H9 (cell line): ENCODE measurements at regions not wholly inside any gene's neighbourhood (a gene's known extent, or its start where the extent isn't known, plus 50 kb on each side); places are given as distances from the start of the nearest gene placed in this dataset.

Experiments used
- DNase-seq: peaks from one replicate; pipeline ENCODE4 v3.0.0-alpha.2; 2017
- H2AFZ ChIP-seq: one replicate; pipeline ENCODE4 v1.6.1; 2013; ENCODE audit warnings: mild to moderate bottlenecking, low read length, control low read depth, moderate library complexity
- H2AK5ac ChIP-seq: 2 replicates; pipeline ENCODE4 v1.6.1; 2013; ENCODE audit warnings: low read length, control low read depth, mixed read lengths; ENCODE audit not compliant: insufficient read length
- H2BK120ac ChIP-seq: one replicate; pipeline ENCODE4 v1.6.1; 2013; ENCODE audit warnings: low read depth, mild to moderate bottlenecking, low read length, control low read depth, inconsistent platforms; ENCODE audit not compliant: poor library complexity, severe bottlenecking
- H2BK12ac ChIP-seq: 2 replicates; pipeline ENCODE4 v1.6.1; 2013; ENCODE audit warnings: low read length, control low read depth, mixed read lengths, low read depth; ENCODE audit not compliant: insufficient read length
- H2BK15ac ChIP-seq: 2 replicates; pipeline ENCODE4 v1.6.1; 2013; ENCODE audit warnings: low read depth, low read length, control low read depth
- H2BK20ac ChIP-seq: one replicate; pipeline ENCODE4 v1.6.1; 2013; ENCODE audit warnings: low read depth, mild to moderate bottlenecking, low read length, control low read depth, inconsistent platforms; ENCODE audit not compliant: poor library complexity, severe bottlenecking
- H2BK5ac ChIP-seq: 2 replicates; pipeline ENCODE4 v1.6.1; 2013; ENCODE audit warnings: low read length, control low read depth, mixed read lengths; ENCODE audit not compliant: insufficient read length
- H3K14ac ChIP-seq: 2 replicates; pipeline ENCODE4 v1.6.1; 2013; ENCODE audit warnings: low read length, control low read depth; ENCODE audit not compliant: insufficient read depth
- H3K18ac ChIP-seq: 2 replicates; pipeline ENCODE4 v1.6.1; 2013; ENCODE audit warnings: low read depth, mild to moderate bottlenecking, mixed read lengths, low read length, control low read depth; ENCODE audit not compliant: insufficient read length
- H3K23ac ChIP-seq: 2 replicates; pipeline ENCODE4 v1.6.1; 2013; ENCODE audit warnings: low read length, control low read depth, mixed read lengths, low read depth; ENCODE audit not compliant: insufficient read length
- H3K23me2 ChIP-seq: 2 replicates; pipeline ENCODE4 v1.6.1; 2013; ENCODE audit warnings: low read depth, mild to moderate bottlenecking, mixed read lengths, low read length, control low read depth; ENCODE audit not compliant: insufficient read length, poor library complexity, severe bottlenecking
- H3K27ac ChIP-seq: 2 replicates; pipeline ENCODE4 v1.5.1; 2013; ENCODE audit warnings: low read length, control low read depth, mixed read lengths, low read depth; ENCODE audit not compliant: insufficient read length
- H3K27me3 ChIP-seq: 2 replicates; pipeline ENCODE4 v1.6.1; 2013; ENCODE audit warnings: low read length, control low read depth, inconsistent platforms; ENCODE audit not compliant: insufficient read depth
- H3K4ac ChIP-seq: 2 replicates; pipeline ENCODE4 v1.6.1; 2013; ENCODE audit warnings: low read depth, mild to moderate bottlenecking, control low read depth, inconsistent platforms, low read length, moderate library complexity
- H3K4me1 ChIP-seq: 2 replicates; pipeline ENCODE4 v1.6.1; 2013; ENCODE audit warnings: low read length, control low read depth, inconsistent platforms; ENCODE audit not compliant: insufficient read depth
- H3K4me2 ChIP-seq: 2 replicates; pipeline ENCODE4 v1.6.1; 2013; ENCODE audit warnings: low read length, control low read depth, mixed read lengths; ENCODE audit not compliant: insufficient read length, insufficient read depth
- H3K56ac ChIP-seq: 2 replicates; pipeline ENCODE4 v1.6.1; 2013; ENCODE audit warnings: low read depth, mild to moderate bottlenecking, mixed read lengths, low read length, control low read depth; ENCODE audit not compliant: insufficient read length
- H3K79me1 ChIP-seq: 2 replicates; pipeline ENCODE4 v1.6.1; 2013; ENCODE audit warnings: low read depth, mild to moderate bottlenecking, moderate library complexity, low read length, control low read depth, inconsistent platforms; ENCODE audit not compliant: insufficient read depth, poor library complexity, severe bottlenecking
- H3K79me2 ChIP-seq: 2 replicates; pipeline ENCODE4 v1.6.1; 2013; ENCODE audit warnings: low read length, control low read depth, inconsistent platforms; ENCODE audit not compliant: insufficient read depth
- H3K9ac ChIP-seq: 2 replicates; pipeline ENCODE4 v1.6.1; 2013; ENCODE audit warnings: low read length, control low read depth, mixed read lengths; ENCODE audit not compliant: insufficient read length; ENCODE audit errors: extremely low read depth
- H3K9me3 ChIP-seq: one replicate; pipeline ENCODE4 v1.6.1; 2013; ENCODE audit warnings: low read depth, low read length, inconsistent platforms; ENCODE audit not compliant: control insufficient read depth
- H3T11ph ChIP-seq: one replicate; pipeline ENCODE4 v1.6.1; 2013; ENCODE audit warnings: mild to moderate bottlenecking, low read length, control low read depth, inconsistent platforms
- H4K20me1 ChIP-seq: one replicate; pipeline ENCODE4 v1.6.1; 2013; ENCODE audit not compliant: control insufficient read depth, insufficient read length, insufficient read depth
- H4K5ac ChIP-seq: 2 replicates; pipeline ENCODE4 v1.6.1; 2013; ENCODE audit warnings: low read depth, mild to moderate bottlenecking, mixed read lengths, low read length, control low read depth; ENCODE audit not compliant: insufficient read length
- H4K8ac ChIP-seq: replicated peaks from 2 replicates; pipeline ENCODE4 v1.6.1; 2013; ENCODE audit warnings: low read length, control low read depth, mixed read lengths, low read depth; ENCODE audit not compliant: insufficient read length
- H4K91ac ChIP-seq: 2 replicates; pipeline ENCODE4 v1.6.1; 2013; ENCODE audit warnings: low read depth, mild to moderate bottlenecking, moderate library complexity, mixed read lengths, low read length, control low read depth; ENCODE audit not compliant: insufficient read length
- H3K27ac Mint-ChIP-seq, 3 experiments: 2 replicates in 2 of 3; 3 replicates in 1 of 3; pipeline ENCODE4 v1.8.0; 2020 to 2021; ENCODE audit warnings: mixed read lengths in 3 of 3, mild to moderate bottlenecking in 1 of 3, moderate library complexity in 1 of 3
- H3K27me3 Mint-ChIP-seq: 2 replicates; pipeline ENCODE4 v1.8.0; 2021; ENCODE audit warnings: low read depth, mild to moderate bottlenecking, moderate library complexity, mixed read lengths
- H3K36me3 Mint-ChIP-seq, 3 experiments: 2 replicates in 2 of 3; 3 replicates in 1 of 3; pipeline ENCODE4 v1.8.0; 2020 to 2021; ENCODE audit warnings: low read depth in 3 of 3, mixed read lengths in 3 of 3; ENCODE audit not compliant: insufficient read depth in 1 of 3
- H3K4me1 Mint-ChIP-seq, 2 experiments: 2 replicates each; pipeline ENCODE4 v1.8.0; 2020; ENCODE audit warnings: mixed read lengths in 2 of 2
- H3K4me3 Mint-ChIP-seq, 2 experiments: 2 replicates in 1 of 2; 3 replicates in 1 of 2; pipeline ENCODE4 v1.8.0; 2020 to 2021; ENCODE audit warnings: mild to moderate bottlenecking in 2 of 2, mixed read lengths in 2 of 2, moderate library complexity in 1 of 2
- H3K9me3 Mint-ChIP-seq, 2 experiments: 2 replicates in 1 of 2; 3 replicates in 1 of 2; pipeline ENCODE4 v1.8.0; 2020; ENCODE audit warnings: mild to moderate bottlenecking in 2 of 2, mixed read lengths in 2 of 2, moderate library complexity in 1 of 2
- CTCF ChIP-seq: fragments of 200-600 bp; sonication (generic); conservative IDR thresholded peaks from 3 replicates; pipeline ENCODE4 v1.8.0; 2021; ENCODE audit warnings: antibody characterized with exemption, mild to moderate bottlenecking
- WGBS: extraction: QIAGEN DNeasy Blood & Tissue Kit; methylation state at CpG from one replicate; pipeline ENCODE4 v1.1.7; 2013; ENCODE audit warnings: missing lambda C conversion rate, low lambda C conversion rate, mixed read lengths; ENCODE audit not compliant: insufficient read length; ENCODE audit errors: extremely low coverage; 5-methylcytosine and 5-hydroxymethylcytosine counted together

- Histone ChIP-seq H3K27ac (no peak overlapping the region), H3K79me2 (no peaks in the 10 kb centered on the region), H3K9ac (no peak overlapping the region), H2BK120ac (no peak overlapping the region), H3K14ac (no peak overlapping the region), H2BK20ac (no peak overlapping the region), H3K4me1 (no peaks in the 10 kb centered on the region), H4K8ac (no peak overlapping the region), H2BK15ac (no peak overlapping the region), H3K23ac (no peak overlapping the region), H3K9me3 (no peaks in the 10 kb centered on the region), H3K27me3 (no peaks in the 10 kb centered on the region), H3K18ac (no peak overlapping the region), H3K23me2 (no peaks in the 10 kb centered on the region), H3K79me1 (no peaks in the 10 kb centered on the region), H4K20me1 (no peaks in the 10 kb centered on the region), H3T11ph (no peak overlapping the region), H3K4ac (no peak overlapping the region), H2BK12ac (no peak overlapping the region), H4K91ac (no peak overlapping the region), H2AK5ac (no peak overlapping the region), H3K56ac (no peak overlapping the region), H2AFZ (no peak overlapping the region), H3K4me2 (no peak overlapping the region), H4K5ac (no peak overlapping the region), H2BK5ac (no peak overlapping the region)
- no peak for DNase-seq
- Mint-ChIP-seq H3K36me3 (no peaks in the 10 kb centered on the region; a peak in 2 of 7 replicates), H3K4me3 (no peak overlapping the region), H3K27ac (no peak overlapping the region), H3K27me3 (peaks cover 11% of the 10 kb centered on the region), H3K4me1 (no peaks in the 10 kb centered on the region), H3K9me3 (peaks cover 13 to 16% of the 10 kb centered on the region in 2 experiments; a peak in 4 of 5 replicates)
- WGBS, result no CpG with 5 or more reads among the region's 2 CpGs
- no peak for TF ChIP-seq CTCF
Measured at GRCh38 chr17:73851921-73852320, 207.7 kb upstream of the SDK2 start.
